HFFc6 (cell line): ENCODE measurements at regions not wholly inside any gene's neighbourhood (a gene's known extent, or its start where the extent isn't known, plus 50 kb on each side); places are given as distances from the start of the nearest gene placed in this dataset.
A peak's percentile ranks its signal among the peaks of the same experiment; 100 is the strongest.

Source experiments
- DNase-seq: peaks from one replicate; pipeline ENCODE4 v3.0.0-alpha.2; 2018
- H3K27ac Mint-ChIP-seq: 2 replicates; pipeline ENCODE4 v1.8.0; 2020; ENCODE audit warnings: mild to moderate bottlenecking, mixed read lengths
- H3K27me3 Mint-ChIP-seq: 2 replicates; pipeline ENCODE4 v1.8.0; 2021; ENCODE audit warnings: mild to moderate bottlenecking, moderate library complexity, mixed read lengths; ENCODE audit not compliant: insufficient read depth
- H3K36me3 Mint-ChIP-seq: 2 replicates; pipeline ENCODE4 v1.8.0; 2021; ENCODE audit warnings: low read depth, mixed read lengths
- H3K4me1 Mint-ChIP-seq: 2 replicates; pipeline ENCODE4 v1.8.0; 2020; ENCODE audit warnings: low read depth, mixed read lengths
- H3K4me3 Mint-ChIP-seq: 2 replicates; pipeline ENCODE4 v1.8.0; 2020; ENCODE audit warnings: mild to moderate bottlenecking, moderate library complexity, mixed read lengths
- H3K9me3 Mint-ChIP-seq: 2 replicates; pipeline ENCODE4 v1.8.0; 2020; ENCODE audit warnings: mild to moderate bottlenecking, mixed read lengths
- TF ChIP-seq, protein P1 (sequence below): fragments of 200-600 bp; sonication (generic); IDR thresholded peaks from 2 replicates; pipeline ENCODE4 v1.5.0; 2021; ENCODE audit warnings: antibody characterized with exemption, mild to moderate bottlenecking

DNA sequence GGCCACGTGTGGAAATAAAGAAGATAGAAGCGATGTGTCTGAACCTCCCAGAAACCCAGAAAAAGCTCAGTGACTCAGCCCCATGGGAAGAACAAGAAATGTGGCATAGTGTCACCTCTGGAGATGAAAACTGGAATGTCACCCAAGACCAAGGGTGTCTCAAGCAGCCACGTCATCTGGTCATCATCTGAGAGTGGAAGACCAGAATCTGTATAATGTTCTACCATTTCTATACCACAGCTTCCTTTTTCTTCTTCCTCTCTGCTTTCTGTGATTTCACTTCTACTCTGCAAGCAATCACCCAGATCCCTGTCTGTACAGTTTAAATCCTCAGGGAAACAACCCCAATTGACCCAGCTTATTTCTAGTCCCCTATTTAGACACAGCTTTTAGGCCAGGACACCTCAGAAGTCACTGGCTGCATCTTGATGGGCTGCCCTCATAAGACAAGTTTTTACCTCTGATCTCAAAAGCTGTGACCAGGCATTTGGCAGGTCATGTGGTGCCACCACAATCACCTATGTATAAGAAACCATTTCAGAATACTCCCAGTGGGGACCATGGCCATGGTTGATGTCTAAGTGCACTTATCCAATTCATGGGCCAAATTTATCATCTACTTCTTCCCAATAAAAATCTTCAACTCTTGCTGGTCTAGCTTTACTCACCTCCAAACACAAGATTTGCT, 278.5 kb upstream of the UMPS start:
- Mint-ChIP-seq H3K9me3 (no peaks in the 10 kb centered on the region), H3K27me3 (peaks cover 20% of the 10 kb centered on the region), H3K36me3 (no peaks in the 10 kb centered on the region), H3K4me3 (no peak overlapping the region), H3K4me1 (no peaks in the 10 kb centered on the region), H3K27ac (no peak overlapping the region)
- TF ChIP-seq, protein P1, sequence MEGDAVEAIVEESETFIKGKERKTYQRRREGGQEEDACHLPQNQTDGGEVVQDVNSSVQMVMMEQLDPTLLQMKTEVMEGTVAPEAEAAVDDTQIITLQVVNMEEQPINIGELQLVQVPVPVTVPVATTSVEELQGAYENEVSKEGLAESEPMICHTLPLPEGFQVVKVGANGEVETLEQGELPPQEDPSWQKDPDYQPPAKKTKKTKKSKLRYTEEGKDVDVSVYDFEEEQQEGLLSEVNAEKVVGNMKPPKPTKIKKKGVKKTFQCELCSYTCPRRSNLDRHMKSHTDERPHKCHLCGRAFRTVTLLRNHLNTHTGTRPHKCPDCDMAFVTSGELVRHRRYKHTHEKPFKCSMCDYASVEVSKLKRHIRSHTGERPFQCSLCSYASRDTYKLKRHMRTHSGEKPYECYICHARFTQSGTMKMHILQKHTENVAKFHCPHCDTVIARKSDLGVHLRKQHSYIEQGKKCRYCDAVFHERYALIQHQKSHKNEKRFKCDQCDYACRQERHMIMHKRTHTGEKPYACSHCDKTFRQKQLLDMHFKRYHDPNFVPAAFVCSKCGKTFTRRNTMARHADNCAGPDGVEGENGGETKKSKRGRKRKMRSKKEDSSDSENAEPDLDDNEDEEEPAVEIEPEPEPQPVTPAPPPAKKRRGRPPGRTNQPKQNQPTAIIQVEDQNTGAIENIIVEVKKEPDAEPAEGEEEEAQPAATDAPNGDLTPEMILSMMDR = no peak
- no peak for DNase-seq

DNA sequence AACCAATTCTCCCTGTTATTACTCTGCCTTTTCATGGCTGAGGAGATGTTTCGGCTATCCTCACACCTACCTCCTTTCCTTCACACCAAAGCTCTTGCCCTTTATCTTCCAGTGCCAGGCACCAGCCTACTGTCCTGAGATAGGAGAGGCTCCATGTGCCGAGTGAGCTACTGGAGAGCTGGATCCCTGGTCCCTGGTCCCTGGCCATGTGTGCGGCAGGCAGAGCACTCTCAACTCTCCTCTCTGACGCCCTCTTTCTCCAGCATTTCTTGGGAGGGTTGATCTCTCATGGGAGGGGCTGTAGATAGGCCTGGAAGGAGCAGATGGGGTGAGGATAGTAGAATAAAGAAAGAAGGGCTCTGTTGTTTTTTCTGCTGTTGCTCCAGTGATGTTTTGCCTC, 277.1 kb upstream of the UMPS start:
- Mint-ChIP-seq H3K4me3 (no peak overlapping the region), H3K36me3 (no peaks in the 10 kb centered on the region), H3K27ac (no peak overlapping the region), H3K27me3 (peaks cover 15% of the 10 kb centered on the region), H3K9me3 (no peaks in the 10 kb centered on the region), H3K4me1 (no peaks in the 10 kb centered on the region)
- no peak for DNase-seq
- TF ChIP-seq, protein P1 = no peak

DNA sequence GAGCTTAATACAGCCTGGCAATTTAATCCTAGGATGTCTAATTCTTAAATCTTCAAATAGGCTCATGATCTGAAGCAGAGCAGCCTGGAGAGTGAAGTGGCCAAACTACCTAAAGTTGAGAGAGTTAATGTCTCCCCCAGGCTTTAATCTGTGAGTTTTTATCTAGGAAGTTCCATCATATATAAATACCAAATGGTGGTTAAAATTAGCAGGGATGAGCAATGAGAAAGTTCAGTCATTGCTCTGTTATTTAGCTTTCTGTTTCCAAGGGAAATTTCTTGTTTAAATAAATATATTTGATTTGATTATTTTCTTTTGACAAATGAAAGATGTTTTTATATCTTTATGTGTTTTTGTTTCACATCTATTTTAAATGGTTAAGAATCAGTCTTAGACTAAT, 274.4 kb upstream of the UMPS start:
- DNase-seq = no peak
- Mint-ChIP-seq H3K4me3 (no peak overlapping the region), H3K9me3 (no peaks in the 10 kb centered on the region), H3K4me1 (no peaks in the 10 kb centered on the region), H3K27me3 (peaks cover 10% of the 10 kb centered on the region), H3K36me3 (no peaks in the 10 kb centered on the region), H3K27ac (no peak overlapping the region)
- TF ChIP-seq, protein P1 = no peak

DNA sequence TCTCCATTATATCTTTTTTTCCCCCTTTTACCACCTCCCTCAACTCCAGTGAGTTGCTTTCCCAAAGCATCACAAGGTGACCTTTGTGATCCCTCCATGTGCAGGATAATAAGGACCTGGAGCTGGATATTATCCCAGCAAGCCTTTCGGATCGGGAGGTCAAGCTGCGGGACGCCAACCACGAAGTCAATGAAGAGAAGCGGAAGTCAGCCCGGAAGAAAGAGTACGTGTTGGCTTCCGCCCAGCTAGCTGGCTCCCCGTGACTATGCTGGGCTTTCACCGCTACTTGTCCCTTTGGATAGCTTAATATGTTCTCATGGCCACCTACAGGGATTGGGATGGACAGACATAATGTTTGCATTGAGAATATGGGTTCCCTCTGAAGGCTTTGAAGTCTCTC, 273.7 kb upstream of the UMPS start:
- no peaks in the 10 kb centered on the region for H3K36me3 Mint-ChIP-seq
- H3K4me3 Mint-ChIP-seq = no peak overlapping the region
- TF ChIP-seq, protein P1 = no peak
- no peaks in the 10 kb centered on the region for H3K4me1 Mint-ChIP-seq
- H3K27me3 Mint-ChIP-seq = peaks cover 10% of the 10 kb centered on the region
- DNase-seq = no peak
- no peak overlapping the region for H3K27ac Mint-ChIP-seq
- H3K9me3 Mint-ChIP-seq = no peaks in the 10 kb centered on the region

DNA sequence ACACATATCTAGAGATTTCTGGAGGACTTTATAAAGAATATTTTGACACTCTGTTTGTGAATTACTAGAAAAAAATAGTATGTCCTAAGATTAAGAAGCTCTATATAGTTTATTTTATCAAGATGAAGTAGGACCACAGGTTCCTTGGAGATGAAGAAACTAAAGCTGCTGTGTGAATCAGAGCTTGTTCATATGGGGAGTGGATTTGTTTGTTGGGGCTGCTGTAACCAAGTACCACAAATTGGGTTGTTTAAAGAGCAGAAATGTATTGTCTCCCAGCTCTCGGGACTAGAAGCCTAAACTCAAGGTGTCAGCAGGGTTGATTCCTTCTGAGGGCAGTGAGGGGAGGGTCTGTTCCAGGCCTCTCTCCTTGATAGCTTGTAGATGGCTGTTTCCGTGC, 270.6 kb upstream of the UMPS start:
- DNase-seq = peak; percentile 2
- H3K27ac Mint-ChIP-seq = no peak overlapping the region
- TF ChIP-seq, protein P1 = no peak
- no peaks in the 10 kb centered on the region for H3K4me1 Mint-ChIP-seq
- no peaks in the 10 kb centered on the region for H3K36me3 Mint-ChIP-seq
- peaks cover 16% of the 10 kb centered on the region for H3K27me3 Mint-ChIP-seq
- H3K9me3 Mint-ChIP-seq = no peaks in the 10 kb centered on the region
- no peak overlapping the region for H3K4me3 Mint-ChIP-seq
